Endothelial cell of umbilical vein (primary cell): ENCODE measurements at regions not wholly inside any gene's neighbourhood (a gene's known extent, or its start where the extent isn't known, plus 50 kb on each side); places are given as distances from the start of the nearest gene placed in this dataset.

Experiments
- CTCF ChIP-seq, 2 donors: IDR thresholded peaks; 1 replicate in 1 of 2; 2 replicates in 1 of 2; pipeline ENCODE4 v1.5.1; 2011; ENCODE audit warnings: low read length in 2 of 2, mild to moderate bottlenecking in 2 of 2, moderate library complexity in 2 of 2, control low read depth in 1 of 2, inconsistent platforms in 1 of 2, low read depth in 1 of 2; ENCODE audit not compliant: insufficient read depth in 1 of 2; ENCODE audit errors: extremely low read depth in 1 of 2
- EZH2 ChIP-seq: IDR thresholded peaks from 2 replicates; pipeline ENCODE4 v1.6.1; 2012; ENCODE audit warnings: borderline replicate concordance, low read depth, mild to moderate bottlenecking, moderate library complexity, low read length, inconsistent platforms; ENCODE audit not compliant: severe bottlenecking
- FOS ChIP-seq: IDR thresholded peaks from 2 replicates; pipeline ENCODE4 v1.6.1; 2011; ENCODE audit warnings: mild to moderate bottlenecking, low read length, moderate library complexity, borderline replicate concordance; ENCODE audit not compliant: insufficient read depth
- GATA2 ChIP-seq: IDR thresholded peaks from 2 replicates; pipeline ENCODE4 v1.7.0; 2011; ENCODE audit warnings: low read depth, mild to moderate bottlenecking, moderate library complexity, mixed read lengths, low read length; ENCODE audit not compliant: insufficient read length, insufficient read depth
- MAX ChIP-seq: IDR thresholded peaks from 2 replicates; pipeline ENCODE4 v1.6.1; 2011; ENCODE audit not compliant: insufficient read depth, insufficient read length
- POLR2A ChIP-seq: IDR thresholded peaks from 2 replicates; pipeline ENCODE4 v1.6.1; 2012; ENCODE audit warnings: low read depth, mild to moderate bottlenecking, control low read depth, low read length

- TF ChIP-seq CTCF (IDR thresholded peaks at IDR 0.05; ENCODE audit: extremely low read depth in 1 of 2, insufficient read depth in 1 of 2, low read depth in 1 of 2, low read length in 2 of 2): no peak
- no peak for TF ChIP-seq GATA2
- no peak for TF ChIP-seq MAX
- TF ChIP-seq POLR2A: no peak
- no peak for TF ChIP-seq EZH2
- no peak for TF ChIP-seq FOS
Measured at GRCh38 chr9:89664896-89665329, 60.1 kb downstream of the GADD45G start.
